Frontal cortex (tissue), 3 donors: ENCODE measurements at regions not wholly inside any gene's neighbourhood (a gene's known extent, or its start where the extent isn't known, plus 50 kb on each side); places are given as distances from the start of the nearest gene placed in this dataset.

ENCODE experiments used
- DNase-seq, 2 donors: peaks; one replicate each; pipeline ENCODE4 v3.0.0; 2012; ENCODE audit warnings: low spot score in 2 of 2
- FAIRE-seq: peaks from 2 replicates; lab custom pipeline; 2012; peaks lifted over from hg19 to GRCh38; lab: Jason Lieb, UNC
- donor health status: control.
- donor health status: control.
- donor health status: control.

- DNase-seq (no peak), FAIRE-seq (no peak)
These were observed 90.2 kb downstream of the LINGO1 start for GRCh38 chr15:77542491-77543001.

- DNase-seq (peak in 1 of 2 donors; percentile 53), FAIRE-seq (no peak)
These were observed 91.1 kb downstream of the LINGO1 start for GRCh38 chr15:77541421-77542181.

GRCh38 chr15:77540312-77541060, 92.2 kb downstream of the LINGO1 start:
- no peak for FAIRE-seq
- DNase-seq, result no peak

GRCh38 chr15:77538793-77539497, 93.8 kb downstream of the LINGO1 start:
- FAIRE-seq (no peak), DNase-seq (no peak)

GRCh38 chr15:77538027-77538451, 94.7 kb downstream of the LINGO1 start:
- no peak for FAIRE-seq

GRCh38 chr15:77537006-77537405, 95.7 kb downstream of the LINGO1 start:
- FAIRE-seq (no peak), DNase-seq (no peak)

More at GRCh38 chr15:77538027-77538451, 94.7 kb downstream of the LINGO1 start:
- DNase-seq, result peak in 1 of 2 donors; percentile 47

GRCh38 chr15:77535845-77536244, 96.9 kb downstream of the LINGO1 start:
- FAIRE-seq (no peak), DNase-seq (no peak)
